CD8-positive, alpha-beta memory T cell (primary cell): ENCODE measurements at regions not wholly inside any gene's neighbourhood (a gene's known extent, or its start where the extent isn't known, plus 50 kb on each side); places are given as distances from the start of the nearest gene placed in this dataset.

Experiments used
- CTCF ChIA-PET: fragments of 350-600 bp; sonication (Branson Sonifier 250); formaldehyde crosslinking; loops from one replicate; lab custom pipeline; 2021; ENCODE audit warnings: antibody characterized with exemption; lab: Charles Lee
- POLR2A ChIA-PET: fragments of 350-600 bp; sonication (Branson Sonifier 250); formaldehyde crosslinking; loops from one replicate; lab custom pipeline; 2021; ENCODE audit warnings: antibody characterized with exemption; lab: Charles Lee
- DNase-seq, 5 donors: peaks; one replicate each; pipeline versions ENCODE4 v3.0.0 to v3.0.0-alpha.2; 2020 to 2022; ENCODE audit warnings: mixed read lengths in 1 of 5
- H3K27ac ChIP-seq: one replicate; pipeline ENCODE4 v1.7.0; 2013; ENCODE audit warnings: low read depth, mild to moderate bottlenecking, low read length, moderate library complexity
- H3K27me3 ChIP-seq: 2 replicates; pipeline ENCODE4 v1.7.0; 2013; ENCODE audit warnings: low read length, mild to moderate bottlenecking; ENCODE audit not compliant: insufficient read depth, poor library complexity, severe bottlenecking
- H3K36me3 ChIP-seq: 2 replicates; pipeline ENCODE4 v1.7.0; 2013; ENCODE audit warnings: mild to moderate bottlenecking, low read length, moderate library complexity; ENCODE audit not compliant: insufficient read depth
- H3K4me1 ChIP-seq: 2 replicates; pipeline ENCODE4 v1.7.0; 2013; ENCODE audit warnings: mild to moderate bottlenecking, low read length, moderate library complexity; ENCODE audit not compliant: insufficient read depth
- H3K4me3 ChIP-seq: 2 replicates; pipeline ENCODE4 v1.7.0; 2013; ENCODE audit warnings: mild to moderate bottlenecking, low read length
- H3K9me3 ChIP-seq: 2 replicates; pipeline ENCODE4 v1.7.0; 2013; ENCODE audit warnings: mild to moderate bottlenecking, low read length
- H3K27ac Mint-ChIP-seq, 8 donors: one replicate each; pipeline ENCODE4 v1.8.0; 2020 to 2021; ENCODE audit warnings: mixed read lengths in 8 of 8, mild to moderate bottlenecking in 6 of 8, inconsistent platforms in 3 of 8, moderate library complexity in 3 of 8
- H3K27me3 Mint-ChIP-seq, 2 donors: one replicate each; pipeline ENCODE4 v1.8.0; 2020 to 2021; ENCODE audit warnings: mixed read lengths in 2 of 2, mild to moderate bottlenecking in 1 of 2, moderate library complexity in 1 of 2
- H3K36me3 Mint-ChIP-seq, 3 donors: one replicate each; pipeline ENCODE4 v1.8.0; 2020 to 2021; ENCODE audit warnings: mixed read lengths in 3 of 3, inconsistent platforms in 1 of 3, mild to moderate bottlenecking in 1 of 3
- H3K4me1 Mint-ChIP-seq, 3 donors: one replicate each; pipeline ENCODE4 v1.8.0; 2020 to 2021; ENCODE audit warnings: mixed read lengths in 3 of 3, inconsistent platforms in 1 of 3, mild to moderate bottlenecking in 1 of 3
- H3K4me3 Mint-ChIP-seq, 7 donors: one replicate each; pipeline ENCODE4 v1.8.0; 2020 to 2021; ENCODE audit warnings: mixed read lengths in 7 of 7, mild to moderate bottlenecking in 6 of 7, moderate library complexity in 4 of 7, inconsistent platforms in 2 of 7
- H3K9me3 Mint-ChIP-seq, 5 donors: one replicate each; pipeline ENCODE4 v1.8.0; 2020 to 2022; ENCODE audit warnings: mixed read lengths in 5 of 5, mild to moderate bottlenecking in 3 of 5, moderate library complexity in 2 of 5, inconsistent platforms in 1 of 5

- H3K36me3 Mint-ChIP-seq: no peaks in the 10 kb centered on the region
- H3K4me3 ChIP-seq: no peak overlapping the region
- no peak overlapping the region for H3K27ac ChIP-seq
- no peaks in the 10 kb centered on the region for H3K27me3 ChIP-seq
- H3K4me1 ChIP-seq: no peaks in the 10 kb centered on the region
- no peak for DNase-seq
- CTCF ChIA-PET: no interaction called here
- POLR2A ChIA-PET: no interaction called here
- H3K27ac Mint-ChIP-seq: no peak overlapping the region
- no peaks in the 10 kb centered on the region for H3K9me3 Mint-ChIP-seq
- H3K4me1 Mint-ChIP-seq: no peaks in the 10 kb centered on the region
- H3K9me3 ChIP-seq: no peaks in the 10 kb centered on the region
- H3K27me3 Mint-ChIP-seq: peaks cover 3 to 5% of the 10 kb centered on the region in 2 donors
- no peaks in the 10 kb centered on the region for H3K36me3 ChIP-seq
- H3K4me3 Mint-ChIP-seq: no peak overlapping the region
Measured at GRCh38 chr6:154648188-154648887, 84.9 kb upstream of the SCAF8 start.

GRCh38 chr6:154648888-154649205 lies 84.4 kb upstream of the SCAF8 start:
- Mint-ChIP-seq H3K4me1 (no peaks in the 10 kb centered on the region), H3K27me3 (peaks cover 1 to 3% of the 10 kb centered on the region in 2 donors), H3K4me3 (no peak overlapping the region), H3K9me3 (no peaks in the 10 kb centered on the region), H3K27ac (no peak overlapping the region), H3K36me3 (no peaks in the 10 kb centered on the region)
- no peaks in the 10 kb centered on the region for H3K36me3 ChIP-seq
- CTCF ChIA-PET: no interaction called here
- POLR2A ChIA-PET: no interaction called here
- H3K4me1 ChIP-seq: no peaks in the 10 kb centered on the region
- no peak overlapping the region for H3K27ac ChIP-seq
- no peak for DNase-seq
- no peaks in the 10 kb centered on the region for H3K9me3 ChIP-seq
- H3K27me3 ChIP-seq: no peaks in the 10 kb centered on the region
- H3K4me3 ChIP-seq: no peak overlapping the region

GRCh38 chr6:154649721-154650120 lies 83.5 kb upstream of the SCAF8 start:
- POLR2A ChIA-PET: no interaction called here
- Mint-ChIP-seq H3K4me3 (no peak overlapping the region), H3K27ac (no peak overlapping the region), H3K9me3 (no peaks in the 10 kb centered on the region), H3K27me3 (peaks cover 3 to 4% of the 10 kb centered on the region in 2 donors), H3K36me3 (no peaks in the 10 kb centered on the region), H3K4me1 (no peaks in the 10 kb centered on the region)
- Histone ChIP-seq H3K4me3 (no peak overlapping the region), H3K36me3 (no peaks in the 10 kb centered on the region), H3K27me3 (no peaks in the 10 kb centered on the region), H3K9me3 (no peaks in the 10 kb centered on the region), H3K4me1 (no peaks in the 10 kb centered on the region), H3K27ac (no peak overlapping the region)
- DNase-seq: no peak
- CTCF ChIA-PET: no interaction called here

GRCh38 chr6:154650351-154650750 lies 82.9 kb upstream of the SCAF8 start:
- no peaks in the 10 kb centered on the region for H3K27me3 ChIP-seq
- H3K27ac ChIP-seq: no peak overlapping the region
- H3K36me3 Mint-ChIP-seq: no peaks in the 10 kb centered on the region
- H3K4me3 Mint-ChIP-seq: no peak overlapping the region
- H3K27ac Mint-ChIP-seq: no peak overlapping the region
- no peaks in the 10 kb centered on the region for H3K4me1 ChIP-seq
- POLR2A ChIA-PET: no interaction called here
- no peaks in the 10 kb centered on the region for H3K9me3 ChIP-seq
- H3K4me3 ChIP-seq: no peak overlapping the region
- no peak for DNase-seq
- H3K4me1 Mint-ChIP-seq: no peaks in the 10 kb centered on the region
- peaks cover 3 to 4% of the 10 kb centered on the region in 2 donors for H3K27me3 Mint-ChIP-seq
- H3K9me3 Mint-ChIP-seq: no peaks in the 10 kb centered on the region
- CTCF ChIA-PET: no interaction called here
- H3K36me3 ChIP-seq: no peaks in the 10 kb centered on the region

GRCh38 chr6:154651656-154652055 lies 81.6 kb upstream of the SCAF8 start:
- H3K27ac ChIP-seq: no peak overlapping the region
- POLR2A ChIA-PET: no interaction called here
- Mint-ChIP-seq H3K4me1 (no peaks in the 10 kb centered on the region), H3K27ac (no peak overlapping the region), H3K27me3 (peaks cover 0 to 4% of the 10 kb centered on the region in 2 donors), H3K4me3 (no peak overlapping the region), H3K9me3 (no peaks in the 10 kb centered on the region), H3K36me3 (no peaks in the 10 kb centered on the region)
- no peaks in the 10 kb centered on the region for H3K9me3 ChIP-seq
- DNase-seq: no peak
- CTCF ChIA-PET: no interaction called here
- H3K36me3 ChIP-seq: no peaks in the 10 kb centered on the region
- no peaks in the 10 kb centered on the region for H3K27me3 ChIP-seq
- H3K4me3 ChIP-seq: no peak overlapping the region
- H3K4me1 ChIP-seq: no peaks in the 10 kb centered on the region

GRCh38 chr6:154653385-154653784 lies 79.8 kb upstream of the SCAF8 start:
- no peak overlapping the region for H3K4me3 Mint-ChIP-seq

GRCh38 chr6:154653853-154654252 lies 79.4 kb upstream of the SCAF8 start:
- no peaks in the 10 kb centered on the region for H3K9me3 Mint-ChIP-seq
- H3K4me1 Mint-ChIP-seq: no peaks in the 10 kb centered on the region
- no peak overlapping the region for H3K4me3 ChIP-seq
- no peaks in the 10 kb centered on the region for H3K9me3 ChIP-seq
- no peaks in the 10 kb centered on the region for H3K4me1 ChIP-seq
- ChIA-PET CTCF (no interaction called here), POLR2A (interaction anchor here (0.6 kb wide), 1 partner anchor 592 kb away, joined by 3 read pairs; no protein-coding TSS in a partner anchor)
- no peaks in the 10 kb centered on the region for H3K36me3 ChIP-seq
- no peaks in the 10 kb centered on the region for H3K27me3 ChIP-seq
- no peak overlapping the region for H3K27ac ChIP-seq
- DNase-seq: no peak
- H3K27me3 Mint-ChIP-seq: peaks cover 7 to 8% of the 10 kb centered on the region in 2 donors
- H3K27ac Mint-ChIP-seq: no peak overlapping the region
- H3K4me3 Mint-ChIP-seq: no peak overlapping the region
- no peaks in the 10 kb centered on the region for H3K36me3 Mint-ChIP-seq

More at GRCh38 chr6:154653385-154653784, 79.8 kb upstream of the SCAF8 start:
- no peaks in the 10 kb centered on the region for H3K36me3 Mint-ChIP-seq
- H3K27me3 ChIP-seq: no peaks in the 10 kb centered on the region
- no peak for DNase-seq
- H3K4me1 Mint-ChIP-seq: no peaks in the 10 kb centered on the region
- peak overlapping the region in 1 of 8 donors; percentile 52 for H3K27ac Mint-ChIP-seq
- no peaks in the 10 kb centered on the region for H3K36me3 ChIP-seq
- no peaks in the 10 kb centered on the region for H3K4me1 ChIP-seq
- H3K27me3 Mint-ChIP-seq: peaks cover 6 to 8% of the 10 kb centered on the region in 2 donors
- POLR2A ChIA-PET: no interaction called here
- no peak overlapping the region for H3K4me3 ChIP-seq
- H3K9me3 Mint-ChIP-seq: no peaks in the 10 kb centered on the region
- no peak overlapping the region for H3K27ac ChIP-seq
- no peaks in the 10 kb centered on the region for H3K9me3 ChIP-seq
- CTCF ChIA-PET: no interaction called here

- H3K27ac ChIP-seq: no peak overlapping the region
- no peak overlapping the region for H3K4me3 ChIP-seq
- no peak for DNase-seq
- Mint-ChIP-seq H3K27ac (no peak overlapping the region), H3K36me3 (no peaks in the 10 kb centered on the region), H3K27me3 (peaks cover 11 to 12% of the 10 kb centered on the region in 2 donors), H3K4me1 (no peaks in the 10 kb centered on the region), H3K4me3 (no peak overlapping the region), H3K9me3 (no peaks in the 10 kb centered on the region)
- ChIA-PET CTCF (no interaction called here), POLR2A (no interaction called here)
- H3K27me3 ChIP-seq: no peaks in the 10 kb centered on the region
- no peaks in the 10 kb centered on the region for H3K36me3 ChIP-seq
- no peaks in the 10 kb centered on the region for H3K9me3 ChIP-seq
- no peaks in the 10 kb centered on the region for H3K4me1 ChIP-seq
Measured at GRCh38 chr6:154656660-154657059, 76.6 kb upstream of the SCAF8 start.
